ENCODE measurements at regions not wholly inside any gene's neighbourhood (a gene's known extent, or its start where the extent isn't known, plus 50 kb on each side); places are given as distances from the start of the nearest gene placed in this dataset.

DNA sequence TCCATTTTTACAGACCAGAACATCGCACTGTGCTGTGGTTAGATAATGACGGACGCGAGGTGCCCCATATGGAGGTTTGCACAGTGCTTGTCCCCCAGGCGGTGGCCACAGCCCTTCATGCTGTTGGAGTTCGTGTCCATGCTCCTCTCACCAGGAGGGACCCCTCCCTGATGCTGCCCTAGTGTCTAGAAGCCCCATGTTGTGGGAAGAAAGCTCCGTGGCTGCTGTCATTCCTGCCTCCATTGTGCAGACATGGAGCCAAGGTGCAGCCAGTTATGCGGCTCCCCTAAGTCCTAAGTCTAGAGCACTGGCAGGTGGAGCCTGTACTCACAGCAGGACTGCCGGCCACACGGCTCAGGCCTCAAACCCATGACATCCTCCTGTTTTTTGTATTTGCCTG, 464.9 kb downstream of the EIPR1 start:
- no peak overlapping the region for H3K4me3 ChIP-seq (ENCODE audit: low read depth, poor library complexity, severe bottlenecking)
- TF ChIP-seq POLR2A (IDR thresholded peaks at IDR 0.05), result no peak
- TF ChIP-seq, protein P1, sequence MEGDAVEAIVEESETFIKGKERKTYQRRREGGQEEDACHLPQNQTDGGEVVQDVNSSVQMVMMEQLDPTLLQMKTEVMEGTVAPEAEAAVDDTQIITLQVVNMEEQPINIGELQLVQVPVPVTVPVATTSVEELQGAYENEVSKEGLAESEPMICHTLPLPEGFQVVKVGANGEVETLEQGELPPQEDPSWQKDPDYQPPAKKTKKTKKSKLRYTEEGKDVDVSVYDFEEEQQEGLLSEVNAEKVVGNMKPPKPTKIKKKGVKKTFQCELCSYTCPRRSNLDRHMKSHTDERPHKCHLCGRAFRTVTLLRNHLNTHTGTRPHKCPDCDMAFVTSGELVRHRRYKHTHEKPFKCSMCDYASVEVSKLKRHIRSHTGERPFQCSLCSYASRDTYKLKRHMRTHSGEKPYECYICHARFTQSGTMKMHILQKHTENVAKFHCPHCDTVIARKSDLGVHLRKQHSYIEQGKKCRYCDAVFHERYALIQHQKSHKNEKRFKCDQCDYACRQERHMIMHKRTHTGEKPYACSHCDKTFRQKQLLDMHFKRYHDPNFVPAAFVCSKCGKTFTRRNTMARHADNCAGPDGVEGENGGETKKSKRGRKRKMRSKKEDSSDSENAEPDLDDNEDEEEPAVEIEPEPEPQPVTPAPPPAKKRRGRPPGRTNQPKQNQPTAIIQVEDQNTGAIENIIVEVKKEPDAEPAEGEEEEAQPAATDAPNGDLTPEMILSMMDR (IDR thresholded peaks at IDR 0.05), result no peak
- intact Hi-C loops (cut with DNase I; ENCODE audit: low total_unique reads), result no loop called here
- peak in 1 of 2 donors; percentile 70 for DNase-seq (ENCODE audit: low spot score in 2 of 2)
- WGBS, 2 donors, result 80 to 81% methylated on average over 10 of the region's 10 CpGs

DNA sequence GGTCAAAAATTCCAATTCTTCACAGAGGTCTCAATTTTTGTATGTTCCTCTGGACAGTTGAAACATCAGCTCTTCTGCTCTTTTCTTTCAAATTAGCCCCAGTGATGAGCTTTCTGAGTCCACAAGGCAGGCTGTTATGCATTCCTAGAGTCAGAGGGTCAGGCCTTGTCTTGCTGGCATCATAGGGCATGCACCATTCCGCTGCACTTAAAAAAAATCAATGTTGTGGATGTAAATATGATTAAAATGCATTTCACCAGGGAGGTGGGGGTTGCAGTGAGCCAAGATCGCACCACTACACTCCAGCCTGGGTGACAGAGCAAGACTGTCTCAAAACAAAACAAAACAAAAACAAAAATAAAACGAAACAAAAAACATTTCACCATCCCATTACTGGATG, 465.3 kb downstream of the EIPR1 start:
- WGBS, 2 donors, result 80 to 81% methylated on average over 3 of the region's 3 CpGs
- DNase-seq (ENCODE audit: low spot score in 2 of 2), result no peak
- no peak for TF ChIP-seq POLR2A (IDR thresholded peaks at IDR 0.05)
- TF ChIP-seq, protein P1 (IDR thresholded peaks at IDR 0.05), result no peak
- H3K4me3 ChIP-seq (ENCODE audit: low read depth, poor library complexity, severe bottlenecking), result no peak overlapping the region
- intact Hi-C loops (cut with DNase I; ENCODE audit: low total_unique reads), result no loop called here

DNA sequence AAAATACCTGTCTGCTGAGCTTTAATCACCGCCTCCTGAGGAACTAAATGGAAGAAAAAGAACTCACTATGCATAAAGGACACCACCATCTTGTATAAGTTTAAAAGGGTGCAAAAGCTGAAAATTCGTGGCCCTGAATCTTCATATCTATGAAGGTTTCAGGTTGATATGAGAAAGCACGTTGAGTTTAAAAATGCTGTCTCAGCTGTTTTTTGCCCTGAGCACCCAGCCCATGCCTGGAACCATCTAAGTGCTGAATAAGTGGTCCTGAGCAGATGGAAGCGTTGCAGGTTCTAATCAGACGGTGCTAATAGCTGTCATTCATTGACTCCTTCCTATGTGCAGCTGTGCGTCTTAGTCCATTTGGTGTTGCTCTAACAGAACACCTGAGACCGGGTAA, 467.4 kb downstream of the EIPR1 start:
- 85 to 88% methylated on average over 7 of the region's 7 CpGs for WGBS, 2 donors

DNA sequence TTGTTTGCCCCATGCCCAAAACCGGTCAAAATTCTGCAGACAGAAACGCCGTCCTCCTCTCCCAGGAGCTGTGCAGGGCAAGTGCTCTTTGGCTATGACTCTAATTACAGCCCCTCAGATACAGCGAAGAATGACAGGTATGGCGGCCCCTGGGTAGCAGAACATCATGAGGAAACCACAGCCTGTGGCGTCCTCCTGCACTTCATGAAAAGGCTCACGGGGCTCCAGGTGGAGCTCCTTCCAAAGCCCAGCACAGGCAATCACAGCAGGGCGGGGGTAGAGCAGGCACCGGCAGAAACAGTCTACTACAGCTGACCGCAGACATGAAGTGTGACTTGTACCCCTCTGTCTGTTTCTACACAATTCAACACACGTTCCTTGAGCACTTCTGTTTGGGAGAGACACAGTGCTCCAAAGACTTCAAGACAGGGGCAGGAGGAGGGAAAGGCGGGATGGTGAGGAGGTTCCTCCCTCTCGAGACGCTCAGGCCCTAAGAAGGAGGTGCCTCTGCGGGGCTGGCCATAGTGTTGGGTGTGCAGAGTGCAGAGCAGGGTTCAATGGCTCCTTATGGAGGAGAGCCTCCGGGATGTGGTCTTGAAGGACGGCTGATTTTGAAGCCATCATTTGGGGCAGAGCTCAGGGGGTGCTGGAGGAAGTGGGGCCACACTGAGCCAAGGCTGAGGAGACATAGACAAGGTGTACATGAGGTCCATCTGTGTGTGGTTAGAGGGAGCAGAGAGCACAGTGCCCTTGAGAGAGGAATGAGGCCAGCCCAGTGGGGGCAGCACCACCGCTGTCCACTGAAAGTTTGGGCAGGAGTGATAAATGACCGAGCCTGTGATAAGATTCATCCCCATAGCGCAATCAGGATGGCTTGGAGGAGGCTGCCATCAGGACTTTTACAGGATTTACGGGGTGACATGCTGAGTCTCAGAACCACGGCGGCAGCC, 468.3 kb downstream of the EIPR1 start:
- 85 to 87% methylated on average over 23 of the region's 23 CpGs for WGBS, 2 donors
- intact Hi-C loops (cut with DNase I; ENCODE audit: low total_unique reads), result no loop called here
- no peak overlapping the region for H3K4me3 ChIP-seq (ENCODE audit: low read depth, poor library complexity, severe bottlenecking)
- TF ChIP-seq POLR2A (IDR thresholded peaks at IDR 0.05), result no peak
- TF ChIP-seq, protein P1 (IDR thresholded peaks at IDR 0.05), result no peak
- DNase-seq (ENCODE audit: low spot score in 2 of 2), result peak in 1 of 2 donors; percentile 68

More for the DNA sequence above, 467.4 kb downstream of the EIPR1 start:
- no peak overlapping the region for H3K4me3 ChIP-seq (ENCODE audit: low read depth, poor library complexity, severe bottlenecking)
- no peak for DNase-seq (ENCODE audit: low spot score in 2 of 2)
- TF ChIP-seq POLR2A (IDR thresholded peaks at IDR 0.05), result no peak
- TF ChIP-seq, protein P1 (IDR thresholded peaks at IDR 0.05), result no peak
- intact Hi-C loops (cut with DNase I; ENCODE audit: low total_unique reads), result no loop called here

DNA sequence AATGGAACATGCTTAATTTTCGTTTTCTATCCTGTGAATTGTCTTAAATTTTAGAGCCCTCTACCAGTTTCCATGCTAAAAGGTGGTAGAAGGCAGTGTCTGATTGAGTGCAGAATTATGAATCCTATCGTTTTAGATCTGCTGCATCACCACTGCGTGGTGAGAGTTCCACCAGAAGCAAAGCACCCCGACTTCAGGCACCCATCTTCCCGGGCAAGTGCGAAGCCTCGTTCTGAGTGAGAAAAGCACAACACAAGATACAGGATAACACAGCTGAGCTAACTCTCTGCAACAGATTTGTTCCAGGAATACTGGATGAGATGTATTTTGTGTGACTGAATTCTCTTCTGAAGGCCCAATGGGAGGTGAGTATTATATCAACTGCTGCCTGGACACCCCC, 471.5 kb downstream of the EIPR1 start:
- intact Hi-C loops (cut with DNase I; ENCODE audit: low total_unique reads), result no loop called here
- no peak overlapping the region for H3K4me3 ChIP-seq (ENCODE audit: low read depth, poor library complexity, severe bottlenecking)
- WGBS, 2 donors, result 88 to 90% methylated on average over 7 of the region's 7 CpGs
- TF ChIP-seq POLR2A (IDR thresholded peaks at IDR 0.05), result no peak
- TF ChIP-seq, protein P1 (IDR thresholded peaks at IDR 0.05), result no peak
- peak in 1 of 2 donors; percentile 74 for DNase-seq (ENCODE audit: low spot score in 2 of 2)

Measured in lower leg skin (tissue), 4 donors.